Activated CD4-positive, alpha-beta T cell treated with anti-CD3 and anti-CD28 coated beads, Interleukin-2, Interleukin-6, amounts not matched to agents 100 ng/mL and 50 ng/mL, durations not matched to agents 16 hours and 8 hours (primary cell): ENCODE measurements at regions not wholly inside any gene's neighbourhood (a gene's known extent, or its start where the extent isn't known, plus 50 kb on each side); places are given as distances from the start of the nearest gene placed in this dataset.

ENCODE experiments used
- DNase-seq: peaks from one replicate; pipeline ENCODE4 v3.0.0-alpha.2; 2020

DNA sequence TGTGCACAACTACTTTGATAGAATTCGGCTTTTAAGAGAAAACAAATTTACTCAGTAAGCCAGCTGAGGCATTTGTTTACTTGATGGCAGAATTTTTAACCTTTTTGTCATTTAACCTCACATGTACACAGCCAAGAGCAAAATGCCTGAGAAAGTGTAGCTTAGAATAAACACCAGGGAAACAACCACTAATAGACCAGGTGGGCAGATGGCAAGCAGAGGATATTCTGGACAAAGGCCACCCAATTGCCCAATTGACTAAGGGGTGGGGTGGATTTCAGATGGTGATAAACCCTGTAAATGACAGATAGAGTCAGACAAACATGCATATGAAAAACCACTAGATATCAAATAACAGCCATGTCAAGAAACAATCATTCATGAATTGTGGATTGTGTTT, 190.7 kb upstream of the FBXL4 start:
- no peak for DNase-seq

DNA sequence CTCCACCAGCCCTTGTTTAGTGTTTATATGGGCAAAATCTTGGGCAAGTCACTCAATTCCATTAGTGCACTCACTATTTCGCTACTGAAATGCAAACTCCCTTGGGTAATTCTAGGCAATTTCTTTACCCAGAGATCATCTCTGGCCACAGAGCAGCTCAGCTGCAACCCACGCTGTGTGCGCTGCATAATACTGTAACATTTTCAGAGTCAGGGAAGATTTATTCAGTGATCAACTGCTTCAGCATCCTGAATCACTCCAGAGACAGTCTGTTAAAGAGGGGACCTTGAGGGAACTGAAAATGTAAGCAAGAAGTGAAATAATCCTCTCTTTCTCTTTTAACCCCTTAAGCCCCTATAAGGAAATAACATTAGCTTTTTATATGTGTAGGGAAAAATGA, 189.6 kb upstream of the FBXL4 start:
- DNase-seq, result no peak

DNA sequence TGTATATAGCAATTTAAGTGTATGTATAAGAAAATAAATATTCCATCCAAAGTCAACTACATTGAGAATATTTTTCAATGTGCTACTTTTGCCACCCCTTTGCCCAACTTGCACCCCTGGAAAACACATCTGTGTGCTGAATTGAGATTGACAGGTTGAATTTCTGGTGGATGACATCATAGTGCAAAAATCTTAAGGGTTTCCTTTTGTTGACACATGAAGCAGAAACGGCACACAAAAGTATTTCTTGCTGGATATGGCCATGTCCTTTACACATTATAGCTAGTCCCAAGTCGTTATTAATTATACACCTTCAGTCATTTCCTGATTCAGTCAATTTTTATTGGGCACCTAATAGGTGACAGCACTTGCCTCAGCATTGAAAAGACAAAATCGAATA, 188.7 kb upstream of the FBXL4 start:
- no peak for DNase-seq

DNA sequence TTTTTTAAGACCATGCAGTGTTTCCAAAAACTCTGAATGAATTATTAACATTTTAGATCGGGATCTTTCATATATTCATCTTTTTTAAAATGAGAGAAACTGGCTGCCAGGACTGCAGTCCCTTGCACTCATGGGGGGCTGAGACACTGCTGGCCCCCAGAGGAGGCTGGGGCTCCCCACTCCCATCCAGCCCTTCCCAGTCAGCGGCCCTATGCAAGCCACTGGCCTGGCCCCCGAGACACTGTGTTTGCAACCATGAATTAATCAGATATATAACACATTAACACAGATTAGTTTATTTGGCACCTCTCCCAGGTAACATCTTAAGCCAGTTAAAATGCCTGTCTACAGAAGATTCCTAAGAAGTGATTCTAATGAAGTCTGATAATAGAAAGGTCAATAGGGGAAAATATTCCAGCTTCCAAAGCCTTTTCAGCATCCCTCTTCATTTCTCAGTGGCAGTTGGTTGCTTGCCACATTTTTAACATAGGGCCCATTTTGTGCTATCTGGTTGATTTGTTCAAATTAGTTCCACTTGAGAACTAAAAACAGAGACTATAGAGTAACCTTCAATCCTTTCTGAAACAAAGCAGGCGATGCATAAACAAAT, 184.4 kb upstream of the FBXL4 start:
- no peak for DNase-seq

DNA sequence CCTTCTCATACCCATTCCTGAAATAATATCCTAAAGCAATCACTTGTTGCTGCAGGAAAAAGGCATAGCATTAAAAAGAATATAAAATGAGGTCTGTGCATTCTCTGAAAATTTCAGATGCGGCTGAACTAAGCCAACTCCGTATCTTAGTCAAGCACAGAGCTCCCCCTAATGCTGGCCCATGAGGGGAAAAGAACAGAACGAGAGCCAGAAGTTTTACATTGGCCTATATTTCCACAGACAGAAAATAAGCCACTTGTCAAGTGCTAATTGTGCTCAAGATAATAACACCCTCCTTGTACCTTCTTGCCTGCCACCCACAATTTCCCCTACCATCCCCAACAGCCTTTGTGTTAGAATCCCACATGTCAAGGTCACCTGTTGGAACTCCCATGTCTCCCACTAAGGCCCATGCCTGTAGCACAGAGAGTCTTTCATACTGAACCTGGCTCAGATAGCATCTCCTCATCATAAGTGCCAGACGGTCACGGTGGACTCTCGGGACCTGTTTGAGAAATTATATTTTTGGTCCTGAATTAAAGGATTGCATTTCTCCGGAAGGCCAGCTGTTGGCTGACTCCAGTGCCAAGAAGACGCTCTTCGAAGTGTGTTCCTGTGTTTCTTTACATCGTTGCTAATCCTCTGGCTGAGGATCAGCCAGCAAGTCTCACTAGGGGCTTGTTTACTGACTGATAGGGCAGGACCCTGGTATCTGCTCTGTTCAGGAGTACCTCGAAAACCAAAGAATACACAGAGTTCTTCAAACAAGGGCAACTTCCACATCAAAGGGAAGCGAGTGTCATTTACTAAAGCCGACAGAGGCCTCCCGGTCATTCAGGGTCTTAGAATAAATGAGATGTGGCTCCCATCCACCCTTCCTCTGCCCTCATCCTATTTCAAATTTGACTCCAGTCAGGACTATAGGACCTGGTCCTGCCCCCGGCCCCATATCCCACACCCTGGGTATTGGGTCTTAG, 183.4 kb upstream of the FBXL4 start:
- no peak for DNase-seq

DNA sequence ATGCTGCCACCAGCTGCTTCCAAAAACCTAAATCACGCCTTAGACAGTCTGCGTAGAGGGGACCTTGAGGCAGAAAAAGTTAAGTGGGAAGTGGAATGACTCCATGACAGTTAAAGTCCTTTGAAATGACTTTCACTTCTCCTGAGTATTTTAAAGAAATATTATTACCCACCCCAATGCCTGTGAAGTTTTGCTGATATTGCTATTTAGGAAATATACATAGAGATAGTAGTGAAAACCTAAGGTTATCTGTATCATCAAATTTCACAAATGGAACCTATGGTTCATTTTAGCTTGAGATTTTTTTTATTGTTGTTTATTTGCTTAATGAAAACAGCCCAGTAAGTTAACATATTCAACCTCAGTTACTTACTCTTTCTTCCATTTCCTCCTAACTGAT, 182.1 kb upstream of the FBXL4 start:
- no peak for DNase-seq

DNA sequence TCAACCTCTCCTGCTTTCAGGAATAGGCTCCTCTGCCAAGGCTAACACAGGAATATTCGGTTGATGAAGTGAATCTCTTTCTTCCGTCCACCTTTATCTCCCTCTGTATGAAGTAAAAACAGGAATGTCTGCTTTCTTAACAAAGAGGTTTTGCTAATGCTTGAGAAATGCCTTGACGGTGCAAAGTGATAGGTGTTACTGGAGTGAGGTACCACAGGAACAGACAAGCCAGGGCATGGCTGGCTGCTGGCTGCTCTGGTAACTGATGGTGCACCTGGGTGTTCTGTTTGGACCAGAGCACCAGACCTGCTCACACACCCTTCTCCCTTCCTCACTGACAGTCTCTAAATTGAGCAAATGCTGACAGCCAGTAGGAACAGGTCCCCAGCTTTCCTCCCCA, 174.0 kb upstream of the FBXL4 start:
- DNase-seq, result no peak

DNA sequence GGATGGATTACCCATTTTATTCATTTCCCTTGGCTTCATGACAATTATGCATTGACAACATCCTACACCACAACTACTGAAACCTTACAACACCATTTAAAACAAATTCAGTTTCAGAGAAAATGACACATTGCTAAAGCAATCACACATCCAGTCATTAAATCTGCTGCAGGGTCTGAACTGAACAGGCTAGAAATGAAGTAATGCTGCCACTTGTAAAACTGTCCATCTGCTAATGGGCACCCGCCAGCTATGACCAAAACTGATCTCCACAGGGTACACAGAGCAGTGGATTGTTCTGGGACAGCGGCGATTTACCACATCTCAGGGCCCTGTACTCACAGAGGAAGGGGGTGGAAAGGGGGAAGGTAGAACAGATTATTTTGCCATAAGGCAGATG, 172.9 kb upstream of the FBXL4 start:
- DNase-seq, result no peak

DNA sequence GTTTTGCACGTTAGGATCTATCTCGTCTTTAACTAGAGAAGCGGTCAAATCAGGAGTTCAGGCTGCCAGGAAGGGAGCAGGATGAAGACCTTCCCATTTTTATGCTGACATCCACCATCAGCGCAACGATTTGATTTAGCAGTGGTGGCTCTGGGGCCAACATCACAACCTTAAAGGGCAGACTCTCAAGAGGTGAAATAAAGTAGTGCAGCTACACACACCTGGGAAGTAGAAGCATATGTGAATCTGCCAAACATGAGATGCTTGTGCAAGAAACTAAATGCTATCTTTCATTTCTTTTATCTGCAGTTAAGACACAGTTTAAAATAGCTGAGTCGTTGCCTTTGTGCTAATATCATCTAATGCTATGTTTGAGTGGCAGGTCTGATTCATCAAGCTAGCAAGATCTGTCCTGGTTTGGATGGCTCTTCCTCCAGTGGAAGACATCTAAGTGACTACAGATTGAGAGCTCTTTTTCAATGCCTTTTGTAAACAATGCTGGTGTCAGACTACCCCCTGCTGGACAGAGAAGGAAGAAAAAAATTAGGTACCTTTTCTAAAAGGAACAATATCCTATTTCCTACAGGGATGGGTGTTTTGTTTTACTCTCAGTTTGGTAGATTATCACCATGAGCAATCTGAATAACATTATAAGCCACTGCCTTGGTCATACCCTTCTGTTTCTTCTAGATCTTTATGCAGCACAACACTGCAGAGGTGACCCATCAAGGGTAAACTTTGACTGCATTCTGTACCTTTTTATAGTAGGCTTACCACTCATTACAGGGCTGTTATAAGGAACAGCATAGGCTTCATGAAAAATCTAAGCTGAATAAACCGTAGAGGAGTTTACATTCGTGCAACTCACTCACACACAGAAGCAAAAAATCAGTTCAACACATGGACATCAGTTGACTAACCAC, 171.6 kb upstream of the FBXL4 start:
- DNase-seq, result peak; percentile 58

DNA sequence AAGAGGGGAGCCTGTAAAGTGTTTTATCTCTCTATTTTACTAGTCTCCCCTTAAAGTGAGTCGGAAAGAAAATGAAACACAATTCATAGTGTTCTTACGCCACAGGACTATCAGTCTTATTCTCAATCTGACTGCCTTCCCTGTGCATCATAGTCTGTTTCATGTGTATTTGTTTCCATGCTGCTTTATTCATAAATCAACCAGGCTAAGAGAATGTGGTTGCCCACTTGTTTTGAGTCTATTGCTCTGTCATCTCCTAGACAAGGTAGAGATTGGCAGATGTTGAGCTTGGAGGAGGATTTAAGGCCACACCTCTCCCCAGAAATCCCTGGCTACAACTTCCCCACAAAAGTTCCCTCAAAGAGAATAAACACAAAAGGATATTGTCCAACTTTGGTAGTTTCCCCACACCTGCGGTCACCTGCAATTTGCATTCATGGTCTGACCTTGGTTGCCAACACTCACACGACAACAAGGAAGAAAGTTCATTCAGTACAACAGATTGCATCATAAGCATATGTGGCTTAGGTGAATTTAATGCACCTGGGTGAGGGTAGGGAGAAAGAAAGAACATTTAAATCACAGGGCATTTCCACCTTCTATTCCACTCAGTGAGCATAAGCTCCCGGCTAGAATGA, 167.1 kb upstream of the FBXL4 start:
- peak; percentile 20 for DNase-seq

DNA sequence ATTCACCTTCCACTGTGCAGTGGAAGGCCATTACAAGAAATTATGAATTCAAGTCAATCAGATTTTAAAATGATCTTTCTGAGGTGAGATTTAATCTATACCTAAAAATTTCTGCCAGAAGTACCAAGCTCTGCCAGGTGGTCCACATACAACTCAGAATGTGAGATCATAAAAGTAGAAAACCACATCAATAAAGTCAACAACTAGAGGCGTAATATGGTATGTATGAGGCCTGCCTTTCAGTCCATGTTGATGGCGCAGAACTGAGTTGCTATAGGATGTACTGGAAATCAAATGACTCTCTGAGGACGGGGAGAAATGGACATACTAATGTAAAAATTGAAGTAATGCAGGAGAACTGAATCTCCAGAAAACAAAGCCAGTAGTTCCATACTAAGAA, 163.8 kb upstream of the FBXL4 start:
- no peak for DNase-seq

DNA sequence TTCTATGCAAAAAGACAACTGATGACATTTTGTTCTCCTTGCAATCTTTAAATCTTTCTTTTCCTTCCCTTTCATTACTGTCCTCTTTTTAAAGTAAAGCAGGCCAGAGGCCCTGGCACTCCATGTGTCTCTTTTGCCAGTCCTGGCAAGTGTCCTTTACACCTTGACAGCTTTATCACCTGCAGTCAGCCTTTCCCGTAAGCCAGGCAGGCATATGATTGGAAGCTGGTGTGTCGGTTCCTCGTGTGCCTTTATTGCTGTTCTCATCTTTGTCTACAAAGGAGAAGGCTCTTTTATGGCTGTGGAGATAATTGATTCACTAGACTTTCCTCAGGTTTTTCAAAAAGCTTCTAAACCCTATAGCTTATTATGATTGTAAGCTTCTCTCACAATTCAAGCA, 162.3 kb upstream of the FBXL4 start:
- DNase-seq, result no peak

DNA sequence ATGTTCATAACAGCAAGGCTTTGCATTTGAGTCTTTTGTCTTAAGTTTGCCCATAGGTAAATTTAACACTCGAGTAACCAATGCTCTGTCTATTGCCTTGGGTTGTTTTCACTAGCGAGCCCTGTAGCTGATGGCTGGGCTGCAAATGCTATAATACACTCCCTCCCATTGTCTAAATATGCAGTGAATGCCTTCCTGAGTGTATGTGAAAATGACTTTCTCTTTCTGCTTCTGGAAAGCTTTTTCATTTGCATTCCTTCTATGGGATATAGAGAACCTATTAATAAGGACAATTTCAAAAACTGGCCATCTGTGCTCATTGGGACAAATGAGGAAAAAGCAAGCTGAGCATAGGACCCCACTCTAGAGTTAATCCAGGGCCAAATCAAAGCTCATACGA, 156.5 kb upstream of the FBXL4 start:
- no peak for DNase-seq

DNA sequence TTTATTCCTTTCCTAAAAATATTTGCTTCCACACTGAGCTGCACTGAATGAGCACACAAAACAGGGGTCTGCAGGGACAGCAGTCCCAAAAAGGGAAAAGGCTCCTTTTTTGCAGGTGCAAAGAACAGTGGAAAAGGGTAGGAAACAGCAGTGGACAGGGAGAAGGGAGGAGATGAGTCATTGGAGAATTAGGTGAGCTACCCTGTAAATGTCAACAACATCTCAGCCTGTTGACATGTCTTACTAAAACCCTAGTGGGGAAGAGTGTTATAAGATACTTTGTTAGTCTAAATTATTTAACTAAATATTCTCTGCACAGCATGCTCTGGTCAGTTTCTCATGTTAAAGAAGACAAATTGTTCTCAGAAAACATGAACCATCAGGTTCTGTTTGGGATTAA, 151.5 kb upstream of the FBXL4 start:
- DNase-seq, result no peak

DNA sequence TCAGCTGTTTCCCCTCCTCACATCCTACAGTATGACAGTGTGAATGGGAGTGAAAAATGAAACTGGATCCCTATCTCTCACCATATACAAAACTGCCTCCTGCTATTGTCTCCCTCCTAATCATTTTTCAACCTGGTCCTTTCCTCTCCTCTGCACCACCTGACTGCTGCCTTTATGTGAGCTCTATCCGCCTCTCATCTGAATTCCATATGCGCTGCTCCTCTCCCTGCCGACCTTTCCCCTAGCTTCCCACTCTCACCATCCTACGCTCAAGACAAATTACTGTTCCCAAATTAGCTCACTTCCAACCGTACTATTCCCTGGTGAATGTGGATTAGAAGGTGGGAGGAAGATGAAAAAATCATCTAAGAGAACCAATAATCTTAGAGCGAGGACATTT, 148.4 kb upstream of the FBXL4 start:
- DNase-seq, result no peak

DNA sequence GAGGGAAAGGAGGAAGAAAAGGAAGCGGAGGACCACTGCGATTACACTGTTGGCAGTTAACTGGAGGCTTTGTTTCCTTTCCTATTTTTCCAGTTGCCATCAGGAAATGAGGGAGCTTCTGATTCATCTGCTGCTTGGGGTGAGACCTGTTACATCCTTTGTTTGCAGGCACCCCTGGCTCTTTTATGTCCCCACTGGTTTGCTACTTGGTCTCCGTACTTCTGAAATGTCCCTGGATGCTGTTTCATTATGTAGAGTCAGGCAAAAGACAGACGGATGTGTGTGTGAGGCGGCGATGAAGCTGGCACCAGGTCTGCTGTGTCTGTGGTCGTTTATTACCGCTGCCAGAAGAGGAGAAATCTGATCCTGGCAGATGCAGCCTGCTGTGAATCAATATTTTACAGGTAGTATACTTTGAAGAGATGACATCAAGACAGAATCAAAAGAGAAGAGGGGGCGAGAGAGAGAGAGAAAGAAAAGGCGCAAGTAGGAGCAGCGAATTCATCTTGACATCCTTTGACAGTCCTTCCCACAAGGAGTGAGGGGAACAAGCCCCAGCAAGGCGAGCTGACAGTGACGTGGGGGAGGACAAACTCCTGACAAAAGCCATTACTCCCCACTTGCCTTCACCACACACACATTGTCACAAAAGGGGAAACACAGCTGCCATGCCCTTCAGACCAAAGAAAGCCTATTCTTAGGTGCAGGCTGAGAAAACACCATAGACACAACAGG, 145.9 kb upstream of the FBXL4 start:
- no peak for DNase-seq

DNA sequence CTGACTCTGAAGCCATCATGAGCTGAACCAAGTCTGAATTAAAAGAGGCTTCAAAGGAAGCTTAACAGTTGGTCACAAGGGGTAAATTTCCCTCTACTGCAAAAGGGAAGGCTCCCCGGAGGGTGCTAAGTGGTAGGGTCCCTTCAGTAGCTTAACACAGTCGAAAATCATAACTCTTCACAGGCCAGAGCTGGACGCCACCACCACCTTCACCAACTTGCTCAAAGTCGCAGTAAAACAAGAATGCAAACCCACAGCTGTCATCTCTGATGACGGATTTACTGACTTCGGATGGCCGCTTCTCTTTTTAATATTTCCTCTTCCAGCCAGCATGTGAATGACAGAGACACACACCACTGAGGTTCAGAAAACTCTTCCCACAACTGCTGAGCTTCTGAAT, 144.7 kb upstream of the FBXL4 start:
- no peak for DNase-seq

DNA sequence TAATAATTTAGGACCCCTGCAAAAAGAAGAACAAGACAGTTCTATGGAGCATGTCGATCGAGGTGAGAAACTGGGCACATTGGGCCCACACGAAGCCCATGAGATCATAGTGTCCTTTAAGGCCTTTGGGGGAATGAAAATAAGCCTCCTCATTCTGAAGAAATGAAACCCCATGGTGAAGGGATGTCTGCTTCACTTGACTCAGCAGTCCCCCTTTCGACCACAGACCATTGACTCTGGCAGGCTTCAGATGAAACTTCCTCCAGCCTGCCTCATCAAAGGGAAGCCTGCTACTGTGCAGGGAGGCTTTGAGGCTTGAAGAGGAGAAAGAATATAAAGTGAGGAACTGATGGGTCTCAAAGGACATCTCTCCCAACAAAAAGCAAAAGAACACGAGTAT, 144.2 kb upstream of the FBXL4 start:
- peak; percentile 14 for DNase-seq

DNA sequence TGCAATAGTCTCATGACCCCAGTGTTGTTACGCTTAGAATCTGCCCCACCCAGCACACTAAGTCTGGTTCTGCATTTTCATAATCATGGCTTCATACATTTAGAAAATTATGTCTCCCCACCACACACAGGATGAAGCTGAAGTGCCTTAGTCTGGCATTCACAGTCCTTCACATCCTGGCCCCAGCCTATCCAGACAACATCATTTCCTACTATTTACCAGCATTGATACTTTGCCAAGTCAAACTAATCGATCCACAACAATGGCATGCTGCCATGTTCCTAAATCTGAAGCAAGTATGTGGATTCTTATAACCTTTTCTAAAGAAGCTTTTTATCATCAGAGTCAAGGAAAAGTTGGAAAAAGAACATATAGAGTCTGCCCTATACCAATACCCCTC, 132.4 kb upstream of the FBXL4 start:
- no peak for DNase-seq

DNA sequence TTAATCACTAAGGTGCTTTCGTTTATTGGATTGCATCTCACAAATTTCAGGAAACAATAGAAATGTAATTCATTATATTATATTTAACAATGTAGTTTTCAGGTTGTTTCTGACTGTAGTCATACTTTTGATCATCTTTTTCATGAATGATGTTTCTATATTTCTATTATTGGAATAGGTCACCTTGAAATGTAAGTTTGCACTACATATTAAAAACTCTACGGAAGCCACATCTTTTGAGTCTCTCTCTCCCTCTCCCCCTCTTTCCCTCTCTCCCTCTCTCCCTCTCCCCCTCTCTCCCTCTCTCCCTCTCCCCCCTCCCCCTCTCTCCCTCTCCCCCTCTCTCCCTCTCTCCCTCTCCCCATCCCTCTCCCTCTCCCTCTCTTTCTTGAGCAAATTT, 131.3 kb upstream of the FBXL4 start:
- DNase-seq, result no peak

DNA sequence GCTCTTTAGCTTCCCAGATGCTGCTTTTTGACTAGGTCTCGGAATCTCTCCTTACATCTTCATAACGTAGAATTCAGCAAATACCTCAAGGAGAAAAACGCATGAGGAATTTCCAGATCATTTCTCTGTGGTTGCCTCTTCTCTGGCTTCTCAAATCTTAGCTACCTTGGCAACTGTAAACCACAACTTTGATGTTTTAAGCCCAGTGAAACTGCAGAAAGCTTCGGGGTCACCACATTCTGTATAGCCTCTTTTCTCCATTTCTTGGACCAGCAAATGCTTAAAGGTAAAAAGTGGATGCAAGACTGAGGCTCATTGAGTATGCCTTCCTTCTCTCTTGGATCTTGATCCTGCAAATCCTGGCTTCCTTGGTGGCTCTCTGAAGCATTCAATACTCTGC, 125.5 kb upstream of the FBXL4 start:
- DNase-seq, result no peak

DNA sequence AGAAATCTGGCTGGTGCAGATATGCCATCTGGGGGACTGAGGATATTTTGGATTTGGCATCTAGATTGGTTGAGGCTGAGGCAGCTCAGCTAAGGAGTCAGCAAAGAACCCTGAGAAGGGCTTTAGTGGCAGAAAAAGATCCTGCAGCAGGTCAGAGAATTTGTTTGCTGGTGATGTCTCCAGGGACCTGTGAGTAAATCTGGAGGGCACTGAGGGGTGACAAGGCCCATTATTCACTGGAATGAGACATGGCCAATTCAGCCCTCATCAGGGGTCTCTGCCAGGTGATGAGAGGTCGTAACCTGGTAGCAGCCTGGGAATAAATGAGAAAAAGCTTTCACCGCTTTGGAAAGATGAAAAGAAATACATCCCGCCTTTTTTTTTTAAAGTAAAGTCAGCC, 118.3 kb upstream of the FBXL4 start:
- no peak for DNase-seq
